WTC11 (cell line): ENCODE measurements at regions not wholly inside any gene's neighbourhood (a gene's known extent, or its start where the extent isn't known, plus 50 kb on each side); places are given as distances from the start of the nearest gene placed in this dataset.
A peak's percentile ranks its signal among the peaks of the same experiment; 100 is the strongest.

Experiments used
- ATAC-seq: fragments of 200-7000 bp; cut with Tn5 transposase; 2 replicates; pipeline ENCODE4 v1.10.0; 2021; ENCODE audit warnings: mild to moderate bottlenecking, moderate library complexity
- CTCF ChIA-PET: fragments of 300-600 bp; sonication (Branson Sonifier 250); formaldehyde crosslinking; loops from one replicate; lab custom pipeline; 2021; ENCODE audit warnings: antibody characterized with exemption; lab: Charles Lee
- POLR2A ChIA-PET: fragments of 350-600 bp; sonication (Branson Sonifier 250); formaldehyde crosslinking; loops from one replicate; lab custom pipeline; 2021; ENCODE audit warnings: antibody characterized with exemption; lab: Charles Lee
- DNase-seq: peaks from one replicate; pipeline ENCODE4 v3.0.0; 2021; ENCODE audit warnings: low spot score
- H3K27ac Mint-ChIP-seq: 2 replicates; pipeline ENCODE4 v1.8.0; 2021; ENCODE audit warnings: mixed read lengths
- H3K27me3 Mint-ChIP-seq: 2 replicates; pipeline ENCODE4 v1.8.0; 2021; ENCODE audit warnings: low read depth, mild to moderate bottlenecking, moderate library complexity, mixed read lengths
- H3K36me3 Mint-ChIP-seq: 2 replicates; pipeline ENCODE4 v1.8.0; 2021; ENCODE audit warnings: mixed read lengths
- H3K4me1 Mint-ChIP-seq: 2 replicates; pipeline ENCODE4 v1.8.0; 2022; ENCODE audit warnings: mixed read lengths
- H3K4me3 Mint-ChIP-seq: 2 replicates; pipeline ENCODE4 v1.8.0; 2021; ENCODE audit warnings: mild to moderate bottlenecking, moderate library complexity, mixed read lengths
- H3K9me3 Mint-ChIP-seq: 2 replicates; pipeline ENCODE4 v1.8.0; 2021; ENCODE audit warnings: mixed read lengths
- CREB1 ChIP-seq: sonication (generic); formaldehyde crosslinking; IDR thresholded peaks from 2 replicates; pipeline ENCODE4 v1.8.0; 2023; ENCODE audit warnings: mild to moderate bottlenecking, missing genetic modification reagents
- E2F1 ChIP-seq: sonication (generic); formaldehyde crosslinking; IDR thresholded peaks from 2 replicates; pipeline ENCODE4 v1.8.0; 2022; ENCODE audit warnings: mild to moderate bottlenecking, missing genetic modification reagents
- ELF4 ChIP-seq: sonication (generic); formaldehyde crosslinking; IDR thresholded peaks from 2 replicates; pipeline ENCODE4 v1.8.1; 2022; ENCODE audit warnings: low read depth, mild to moderate bottlenecking, moderate library complexity, missing genetic modification reagents
- HMGA2 ChIP-seq: fragments of 250-450 bp; sonication (Bioruptor Pico); IDR thresholded peaks from 2 replicates; pipeline ENCODE4 v1.4.0; 2021; ENCODE audit warnings: mild to moderate bottlenecking, moderate library complexity
- NFATC4 ChIP-seq: fragments of 250-450 bp; sonication (Bioruptor Pico); IDR thresholded peaks from 2 replicates; pipeline ENCODE4 v1.9.0; 2021; ENCODE audit warnings: mild to moderate bottlenecking
- NR3C1 ChIP-seq: sonication (generic); formaldehyde crosslinking; conservative IDR thresholded peaks from 2 replicates; pipeline ENCODE4 v1.8.1; 2023; ENCODE audit warnings: low read depth, mild to moderate bottlenecking, missing genetic modification reagents
- OVOL2 ChIP-seq: fragments of 250-450 bp; sonication (Bioruptor Pico); IDR thresholded peaks from 2 replicates; pipeline ENCODE4 v1.9.0; 2021; ENCODE audit warnings: mild to moderate bottlenecking, borderline replicate concordance
- RORB ChIP-seq: fragments of 250-450 bp; sonication (Bioruptor Pico); IDR thresholded peaks from 2 replicates; pipeline ENCODE4 v1.9.0; 2021; ENCODE audit warnings: mild to moderate bottlenecking
- TEAD1 ChIP-seq: sonication (generic); formaldehyde crosslinking; IDR thresholded peaks from 2 replicates; pipeline ENCODE4 v1.8.0; 2022; ENCODE audit warnings: mild to moderate bottlenecking, missing genetic modification reagents
- ZNF219 ChIP-seq: sonication (generic); formaldehyde crosslinking; IDR thresholded peaks from 2 replicates; pipeline ENCODE4 v1.8.0; 2023; ENCODE audit warnings: missing genetic modification reagents, mild to moderate bottlenecking, borderline replicate concordance
- ZNF263 ChIP-seq: sonication (generic); formaldehyde crosslinking; IDR thresholded peaks from 2 replicates; pipeline ENCODE4 v1.8.1; 2022; ENCODE audit warnings: low read depth, mild to moderate bottlenecking, moderate library complexity, missing genetic modification reagents
- ZNF423 ChIP-seq: fragments of 250-450 bp; sonication (Bioruptor Pico); IDR thresholded peaks from 2 replicates; pipeline ENCODE4 v2.1.2; 2022; ENCODE audit warnings: mild to moderate bottlenecking, moderate library complexity
- ZNF671 ChIP-seq: fragments of 250-450 bp; sonication (Bioruptor Pico); IDR thresholded peaks from 2 replicates; pipeline ENCODE4 v1.8.0; 2021; ENCODE audit warnings: mild to moderate bottlenecking
- TF ChIP-seq, protein P1 (sequence below): sonication (generic); formaldehyde crosslinking; IDR thresholded peaks from 2 replicates; pipeline ENCODE4 v1.8.0; 2022; ENCODE audit warnings: mild to moderate bottlenecking, missing genetic modification reagents
- TF ChIP-seq, protein P2 (sequence below): sonication (generic); formaldehyde crosslinking; IDR thresholded peaks from 2 replicates; pipeline ENCODE4 v1.8.1; 2023; ENCODE audit warnings: mild to moderate bottlenecking, missing genetic modification reagents, moderate library complexity
- TF ChIP-seq, protein P3 (sequence below): sonication (generic); formaldehyde crosslinking; IDR thresholded peaks from 2 replicates; pipeline ENCODE4 v1.8.1; 2022; ENCODE audit warnings: mild to moderate bottlenecking, missing genetic modification reagents, moderate library complexity, borderline replicate concordance
- TF ChIP-seq, protein P4 (sequence below): sonication (generic); formaldehyde crosslinking; IDR thresholded peaks from 2 replicates; pipeline ENCODE4 v1.8.1; 2023; ENCODE audit warnings: mild to moderate bottlenecking, missing genetic modification reagents, moderate library complexity
- TF ChIP-seq, protein P5 (sequence below): sonication (generic); formaldehyde crosslinking; IDR thresholded peaks from 2 replicates; pipeline ENCODE4 v1.8.0; 2022; ENCODE audit warnings: mild to moderate bottlenecking, missing genetic modification reagents
- TF ChIP-seq, protein P6 (sequence below): sonication (generic); formaldehyde crosslinking; IDR thresholded peaks from 2 replicates; pipeline ENCODE4 v1.8.1; 2022; ENCODE audit warnings: low read depth, missing genetic modification reagents, borderline replicate concordance
- TF ChIP-seq, protein P7 (sequence below): fragments of 250-450 bp; sonication (Bioruptor Pico); IDR thresholded peaks from 2 replicates; pipeline ENCODE4 v1.9.0; 2021; ENCODE audit warnings: mild to moderate bottlenecking, borderline replicate concordance

GRCh38 chr2:207338610-207339009, 172.9 kb upstream of the KLF7 start (continued):
- TF ChIP-seq ELF4 (CRISPR knock-in tag) (no peak), ZNF671 (CRISPR knock-in tag) (no peak), ZNF219 (CRISPR knock-in tag) (no peak), CREB1 (no peak), NFATC4 (no peak), HMGA2 (CRISPR knock-in tag) (no peak), OVOL2 (CRISPR knock-in tag) (no peak), E2F1 (CRISPR knock-in tag) (no peak), ZNF263 (CRISPR knock-in tag) (no peak)
- TF ChIP-seq, protein P1, sequence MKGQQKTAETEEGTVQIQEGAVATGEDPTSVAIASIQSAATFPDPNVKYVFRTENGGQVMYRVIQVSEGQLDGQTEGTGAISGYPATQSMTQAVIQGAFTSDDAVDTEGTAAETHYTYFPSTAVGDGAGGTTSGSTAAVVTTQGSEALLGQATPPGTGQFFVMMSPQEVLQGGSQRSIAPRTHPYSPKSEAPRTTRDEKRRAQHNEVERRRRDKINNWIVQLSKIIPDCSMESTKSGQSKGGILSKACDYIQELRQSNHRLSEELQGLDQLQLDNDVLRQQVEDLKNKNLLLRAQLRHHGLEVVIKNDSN (CRISPR knock-in tag), result no peak
- TF ChIP-seq, protein P2, sequence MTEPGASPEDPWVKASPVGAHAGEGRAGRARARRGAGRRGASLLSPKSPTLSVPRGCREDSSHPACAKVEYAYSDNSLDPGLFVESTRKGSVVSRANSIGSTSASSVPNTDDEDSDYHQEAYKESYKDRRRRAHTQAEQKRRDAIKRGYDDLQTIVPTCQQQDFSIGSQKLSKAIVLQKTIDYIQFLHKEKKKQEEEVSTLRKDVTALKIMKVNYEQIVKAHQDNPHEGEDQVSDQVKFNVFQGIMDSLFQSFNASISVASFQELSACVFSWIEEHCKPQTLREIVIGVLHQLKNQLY, result no peak

- ChIA-PET POLR2A (no interaction called here), CTCF (interaction anchor here (0.8 to 2.2 kb wide), 9 partner anchors 56 to 358 kb away, joined by 3 to 11 read pairs (median 4); partner anchors contain the start of gene KLF7)
- peaks cover 13% of the 10 kb centered on the region for H3K9me3 Mint-ChIP-seq
- H3K4me1 Mint-ChIP-seq, result peaks cover 40% of the 10 kb centered on the region
- H3K27me3 Mint-ChIP-seq, result no peaks in the 10 kb centered on the region; the same call in 1 of the 2 replicates
- TF ChIP-seq TEAD1 (CRISPR knock-in tag), result peak; percentile 85; the same call in 1 of the 2 replicates
- TF ChIP-seq, protein P3, sequence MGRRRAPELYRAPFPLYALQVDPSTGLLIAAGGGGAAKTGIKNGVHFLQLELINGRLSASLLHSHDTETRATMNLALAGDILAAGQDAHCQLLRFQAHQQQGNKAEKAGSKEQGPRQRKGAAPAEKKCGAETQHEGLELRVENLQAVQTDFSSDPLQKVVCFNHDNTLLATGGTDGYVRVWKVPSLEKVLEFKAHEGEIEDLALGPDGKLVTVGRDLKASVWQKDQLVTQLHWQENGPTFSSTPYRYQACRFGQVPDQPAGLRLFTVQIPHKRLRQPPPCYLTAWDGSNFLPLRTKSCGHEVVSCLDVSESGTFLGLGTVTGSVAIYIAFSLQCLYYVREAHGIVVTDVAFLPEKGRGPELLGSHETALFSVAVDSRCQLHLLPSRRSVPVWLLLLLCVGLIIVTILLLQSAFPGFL (CRISPR knock-in tag), result no peak
- TF ChIP-seq, protein P4, sequence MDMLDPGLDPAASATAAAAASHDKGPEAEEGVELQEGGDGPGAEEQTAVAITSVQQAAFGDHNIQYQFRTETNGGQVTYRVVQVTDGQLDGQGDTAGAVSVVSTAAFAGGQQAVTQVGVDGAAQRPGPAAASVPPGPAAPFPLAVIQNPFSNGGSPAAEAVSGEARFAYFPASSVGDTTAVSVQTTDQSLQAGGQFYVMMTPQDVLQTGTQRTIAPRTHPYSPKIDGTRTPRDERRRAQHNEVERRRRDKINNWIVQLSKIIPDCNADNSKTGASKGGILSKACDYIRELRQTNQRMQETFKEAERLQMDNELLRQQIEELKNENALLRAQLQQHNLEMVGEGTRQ (CRISPR knock-in tag), result no peak
- TF ChIP-seq, protein P5, sequence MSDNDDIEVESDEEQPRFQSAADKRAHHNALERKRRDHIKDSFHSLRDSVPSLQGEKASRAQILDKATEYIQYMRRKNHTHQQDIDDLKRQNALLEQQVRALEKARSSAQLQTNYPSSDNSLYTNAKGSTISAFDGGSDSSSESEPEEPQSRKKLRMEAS (CRISPR knock-in tag), result no peak
- TF ChIP-seq, protein P6, sequence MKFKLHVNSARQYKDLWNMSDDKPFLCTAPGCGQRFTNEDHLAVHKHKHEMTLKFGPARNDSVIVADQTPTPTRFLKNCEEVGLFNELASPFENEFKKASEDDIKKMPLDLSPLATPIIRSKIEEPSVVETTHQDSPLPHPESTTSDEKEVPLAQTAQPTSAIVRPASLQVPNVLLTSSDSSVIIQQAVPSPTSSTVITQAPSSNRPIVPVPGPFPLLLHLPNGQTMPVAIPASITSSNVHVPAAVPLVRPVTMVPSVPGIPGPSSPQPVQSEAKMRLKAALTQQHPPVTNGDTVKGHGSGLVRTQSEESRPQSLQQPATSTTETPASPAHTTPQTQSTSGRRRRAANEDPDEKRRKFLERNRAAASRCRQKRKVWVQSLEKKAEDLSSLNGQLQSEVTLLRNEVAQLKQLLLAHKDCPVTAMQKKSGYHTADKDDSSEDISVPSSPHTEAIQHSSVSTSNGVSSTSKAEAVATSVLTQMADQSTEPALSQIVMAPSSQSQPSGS (CRISPR knock-in tag), result no peak
- TF ChIP-seq ZNF423 (CRISPR knock-in tag), result peak; percentile 41; the same call in 1 of the 2 replicates
- no peak for TF ChIP-seq RORB
- no peak for TF ChIP-seq OVOL2 (CRISPR knock-in tag)
- TF ChIP-seq, protein P7, sequence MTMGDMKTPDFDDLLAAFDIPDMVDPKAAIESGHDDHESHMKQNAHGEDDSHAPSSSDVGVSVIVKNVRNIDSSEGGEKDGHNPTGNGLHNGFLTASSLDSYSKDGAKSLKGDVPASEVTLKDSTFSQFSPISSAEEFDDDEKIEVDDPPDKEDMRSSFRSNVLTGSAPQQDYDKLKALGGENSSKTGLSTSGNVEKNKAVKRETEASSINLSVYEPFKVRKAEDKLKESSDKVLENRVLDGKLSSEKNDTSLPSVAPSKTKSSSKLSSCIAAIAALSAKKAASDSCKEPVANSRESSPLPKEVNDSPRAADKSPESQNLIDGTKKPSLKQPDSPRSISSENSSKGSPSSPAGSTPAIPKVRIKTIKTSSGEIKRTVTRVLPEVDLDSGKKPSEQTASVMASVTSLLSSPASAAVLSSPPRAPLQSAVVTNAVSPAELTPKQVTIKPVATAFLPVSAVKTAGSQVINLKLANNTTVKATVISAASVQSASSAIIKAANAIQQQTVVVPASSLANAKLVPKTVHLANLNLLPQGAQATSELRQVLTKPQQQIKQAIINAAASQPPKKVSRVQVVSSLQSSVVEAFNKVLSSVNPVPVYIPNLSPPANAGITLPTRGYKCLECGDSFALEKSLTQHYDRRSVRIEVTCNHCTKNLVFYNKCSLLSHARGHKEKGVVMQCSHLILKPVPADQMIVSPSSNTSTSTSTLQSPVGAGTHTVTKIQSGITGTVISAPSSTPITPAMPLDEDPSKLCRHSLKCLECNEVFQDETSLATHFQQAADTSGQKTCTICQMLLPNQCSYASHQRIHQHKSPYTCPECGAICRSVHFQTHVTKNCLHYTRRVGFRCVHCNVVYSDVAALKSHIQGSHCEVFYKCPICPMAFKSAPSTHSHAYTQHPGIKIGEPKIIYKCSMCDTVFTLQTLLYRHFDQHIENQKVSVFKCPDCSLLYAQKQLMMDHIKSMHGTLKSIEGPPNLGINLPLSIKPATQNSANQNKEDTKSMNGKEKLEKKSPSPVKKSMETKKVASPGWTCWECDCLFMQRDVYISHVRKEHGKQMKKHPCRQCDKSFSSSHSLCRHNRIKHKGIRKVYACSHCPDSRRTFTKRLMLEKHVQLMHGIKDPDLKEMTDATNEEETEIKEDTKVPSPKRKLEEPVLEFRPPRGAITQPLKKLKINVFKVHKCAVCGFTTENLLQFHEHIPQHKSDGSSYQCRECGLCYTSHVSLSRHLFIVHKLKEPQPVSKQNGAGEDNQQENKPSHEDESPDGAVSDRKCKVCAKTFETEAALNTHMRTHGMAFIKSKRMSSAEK (CRISPR knock-in tag), result no peak
- no peak for TF ChIP-seq NR3C1 (CRISPR knock-in tag)
- no peak overlapping the region for H3K4me3 Mint-ChIP-seq
- no peak overlapping the region for H3K27ac Mint-ChIP-seq
- DNase-seq, result no peak
- H3K36me3 Mint-ChIP-seq, result no peaks in the 10 kb centered on the region; the same call in 1 of the 2 replicates
- ATAC-seq, result peak; percentile 55
Measured at GRCh38 chr2:207341112-207341750, 175.5 kb upstream of the KLF7 start.
